Muscle layer of duodenum (tissue), 2 donors: ENCODE measurements at regions not wholly inside any gene's neighbourhood (a gene's known extent, or its start where the extent isn't known, plus 50 kb on each side); places are given as distances from the start of the nearest gene placed in this dataset.
A peak's percentile ranks its signal among the peaks of the same experiment; 100 is the strongest.

Experiments used
- H3K27ac ChIP-seq: one replicate; pipeline ENCODE4 v1.7.0; 2013; ENCODE audit warnings: mild to moderate bottlenecking, low read length
- H3K27me3 ChIP-seq: one replicate; pipeline ENCODE4 v1.7.0; 2013; ENCODE audit warnings: low read depth, mild to moderate bottlenecking, control low read depth, low read length
- H3K36me3 ChIP-seq, 2 donors: one replicate each; pipeline ENCODE4 v1.7.0; 2013; ENCODE audit warnings: low read length in 2 of 2, control low read depth in 1 of 2, mild to moderate bottlenecking in 1 of 2; ENCODE audit not compliant: insufficient read depth in 2 of 2, control insufficient read depth in 1 of 2
- H3K4me1 ChIP-seq, 2 donors: one replicate each; pipeline ENCODE4 v1.7.0; 2013; ENCODE audit warnings: low read length in 2 of 2, mild to moderate bottlenecking in 2 of 2, control low read depth in 1 of 2, moderate library complexity in 1 of 2; ENCODE audit not compliant: insufficient read depth in 2 of 2, control insufficient read depth in 1 of 2
- H3K4me3 ChIP-seq, 2 donors: one replicate each; pipeline ENCODE4 v1.7.0; 2013; ENCODE audit warnings: low read length in 2 of 2, low read depth in 1 of 2, mild to moderate bottlenecking in 1 of 2
- H3K9me3 ChIP-seq, 2 donors: one replicate each; pipeline ENCODE4 v1.7.0; 2013; ENCODE audit warnings: low read length in 2 of 2, control low read depth in 1 of 2, mild to moderate bottlenecking in 1 of 2; ENCODE audit not compliant: control insufficient read depth in 1 of 2
- donor health status: healthy.

DNA sequence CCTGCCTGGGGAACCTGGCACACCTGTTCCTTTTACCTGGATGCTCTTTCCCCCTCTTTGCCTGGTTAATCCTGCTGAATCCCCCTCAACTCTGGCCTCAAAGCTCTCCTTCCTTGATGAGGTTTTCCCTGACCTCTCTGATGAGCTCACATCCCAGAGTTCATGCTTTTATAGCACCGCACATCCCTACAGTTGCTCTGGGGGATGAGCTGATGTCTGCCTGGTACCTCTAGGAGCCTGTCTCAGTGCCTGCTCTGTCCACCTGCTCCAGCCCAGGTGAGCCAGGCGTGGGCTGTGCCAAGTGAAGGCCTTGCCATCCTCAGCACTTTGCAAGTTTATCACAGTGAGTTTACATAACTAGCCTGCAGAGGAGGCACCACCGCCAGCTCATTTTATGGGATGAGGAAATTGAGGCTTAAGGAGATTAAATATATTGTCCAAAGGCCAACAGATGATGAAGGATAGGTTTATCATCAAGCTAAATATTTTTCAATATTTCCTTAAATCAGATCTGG lies 58.6 kb upstream of the TMPRSS2 start:
- no peak overlapping the region for H3K27ac ChIP-seq
- H3K27me3 ChIP-seq: no peaks in the 10 kb centered on the region
- peaks cover 1 to 3% of the 10 kb centered on the region in 2 donors for H3K9me3 ChIP-seq
- no peaks in the 10 kb centered on the region for H3K4me1 ChIP-seq
- H3K4me3 ChIP-seq: no peak overlapping the region
- H3K36me3 ChIP-seq: no peaks in the 10 kb centered on the region

DNA sequence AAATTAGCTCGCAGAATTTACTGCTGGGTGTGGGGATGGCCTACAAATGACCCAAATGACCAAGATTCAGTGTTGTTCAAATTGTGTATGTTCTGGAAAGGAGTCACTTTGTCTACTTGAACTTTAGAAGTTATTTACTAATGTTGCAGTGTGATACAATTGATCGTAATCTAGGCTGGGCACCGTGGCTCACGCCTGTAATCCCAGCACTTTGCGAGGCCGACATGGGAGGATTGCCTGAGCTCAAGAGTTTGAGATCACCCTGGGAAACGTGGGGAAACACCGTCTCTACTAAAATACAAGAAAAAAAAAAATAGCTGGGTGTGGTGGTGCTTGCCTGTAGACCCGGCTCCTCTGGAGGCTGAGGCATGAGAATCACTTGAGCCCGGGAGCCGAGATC lies 57.6 kb upstream of the TMPRSS2 start:
- no peaks in the 10 kb centered on the region for H3K4me1 ChIP-seq

DNA sequence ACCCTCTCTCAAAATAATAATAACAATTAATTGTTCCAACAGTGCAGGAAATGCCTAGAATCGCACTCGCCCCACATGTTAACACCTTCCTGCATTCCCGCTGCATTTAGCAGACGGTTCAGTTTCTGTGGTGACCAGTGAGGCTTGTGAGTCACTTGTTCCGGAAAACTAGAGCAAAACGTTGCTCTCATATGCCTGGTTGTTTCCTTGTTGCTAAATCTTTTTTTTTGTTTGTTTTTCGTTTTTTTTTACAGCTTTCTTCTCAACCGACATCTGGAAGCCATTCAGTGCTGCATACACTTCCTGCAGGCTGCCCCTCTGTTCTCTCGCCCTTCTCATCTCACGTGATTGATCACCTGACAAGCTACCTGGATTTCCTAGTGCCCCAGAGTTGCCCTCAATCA lies 56.9 kb upstream of the TMPRSS2 start:
- no peaks in the 10 kb centered on the region for H3K36me3 ChIP-seq
- no peaks in the 10 kb centered on the region for H3K4me1 ChIP-seq
- H3K4me3 ChIP-seq: no peak overlapping the region
- peak overlapping the region; percentile 45 for H3K27ac ChIP-seq
- H3K9me3 ChIP-seq: no peaks in the 10 kb centered on the region
- no peaks in the 10 kb centered on the region for H3K27me3 ChIP-seq

More for the DNA sequence above, 57.6 kb upstream of the TMPRSS2 start:
- Histone ChIP-seq H3K27me3 (no peaks in the 10 kb centered on the region), H3K27ac (no peak overlapping the region), H3K4me3 (no peak overlapping the region), H3K9me3 (no peaks in the 10 kb centered on the region), H3K36me3 (no peaks in the 10 kb centered on the region)

DNA sequence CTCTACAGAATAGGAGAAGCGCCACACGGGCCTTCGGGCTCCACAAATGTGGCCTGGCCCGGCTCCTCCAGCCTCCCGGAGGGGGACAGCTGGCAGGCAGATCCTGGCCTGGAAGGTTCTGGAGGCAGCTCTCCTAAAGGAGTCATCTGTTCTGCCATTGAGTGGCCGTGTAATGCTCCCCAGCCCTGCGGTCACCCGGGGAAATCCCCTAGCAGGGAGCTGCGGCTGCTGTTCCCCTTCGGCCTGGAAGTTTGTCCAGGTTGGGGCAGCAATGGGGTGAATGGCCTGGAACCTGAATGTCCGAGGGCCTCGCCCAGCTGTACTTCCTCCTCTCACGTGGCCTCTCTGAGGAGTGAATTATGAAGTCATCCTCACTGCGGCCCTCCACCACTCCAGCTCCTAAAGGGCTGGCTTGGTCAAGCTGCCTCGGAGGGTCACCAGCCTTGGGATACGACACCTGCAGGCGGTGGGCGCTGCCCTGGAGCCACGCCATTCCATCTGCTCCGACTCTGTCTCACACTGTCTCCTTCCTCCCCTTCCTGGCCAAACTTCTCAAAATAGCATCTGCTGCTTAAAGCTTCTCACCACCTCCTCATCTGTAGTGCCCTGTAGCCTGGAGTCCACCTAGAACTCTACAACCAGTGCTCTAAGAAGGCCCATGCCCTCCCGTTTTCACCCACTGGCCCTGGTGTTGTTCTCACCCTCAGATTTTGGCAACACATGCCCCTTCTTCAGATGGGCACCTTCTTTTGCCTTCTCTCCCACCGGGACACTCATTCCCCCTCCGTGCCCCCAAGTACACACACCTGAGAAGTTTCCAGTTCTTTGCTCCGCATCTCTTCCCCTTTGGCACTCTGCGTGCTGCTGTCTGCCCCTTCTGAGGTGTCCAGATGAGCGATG lies 54.4 kb upstream of the TMPRSS2 start:
- Histone ChIP-seq H3K4me3 (no peak overlapping the region), H3K27ac (no peak overlapping the region), H3K9me3 (no peaks in the 10 kb centered on the region), H3K27me3 (no peaks in the 10 kb centered on the region), H3K36me3 (no peaks in the 10 kb centered on the region), H3K4me1 (no peaks in the 10 kb centered on the region)

DNA sequence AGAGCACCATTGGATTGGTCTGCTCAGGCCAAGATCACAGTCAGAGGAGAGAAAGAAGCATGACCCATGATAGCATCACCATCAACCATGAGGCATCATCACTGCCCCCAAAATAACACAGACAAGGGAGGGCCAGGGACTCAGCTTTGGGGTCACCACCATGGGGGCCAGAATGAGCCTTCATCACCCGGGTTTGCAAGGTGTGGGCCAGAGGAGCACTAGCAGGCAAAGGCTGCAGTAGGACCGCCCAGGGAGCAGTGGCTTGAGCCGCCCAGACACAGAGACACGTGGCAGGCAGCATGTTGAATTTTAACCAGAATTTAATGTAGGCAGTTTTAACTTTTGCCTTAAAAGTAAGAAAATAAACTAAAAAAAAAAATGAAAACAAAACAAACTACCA lies 53.7 kb upstream of the TMPRSS2 start:
- Histone ChIP-seq H3K4me1 (no peaks in the 10 kb centered on the region), H3K27ac (no peak overlapping the region), H3K27me3 (no peaks in the 10 kb centered on the region), H3K4me3 (no peak overlapping the region), H3K9me3 (no peaks in the 10 kb centered on the region), H3K36me3 (no peaks in the 10 kb centered on the region)

DNA sequence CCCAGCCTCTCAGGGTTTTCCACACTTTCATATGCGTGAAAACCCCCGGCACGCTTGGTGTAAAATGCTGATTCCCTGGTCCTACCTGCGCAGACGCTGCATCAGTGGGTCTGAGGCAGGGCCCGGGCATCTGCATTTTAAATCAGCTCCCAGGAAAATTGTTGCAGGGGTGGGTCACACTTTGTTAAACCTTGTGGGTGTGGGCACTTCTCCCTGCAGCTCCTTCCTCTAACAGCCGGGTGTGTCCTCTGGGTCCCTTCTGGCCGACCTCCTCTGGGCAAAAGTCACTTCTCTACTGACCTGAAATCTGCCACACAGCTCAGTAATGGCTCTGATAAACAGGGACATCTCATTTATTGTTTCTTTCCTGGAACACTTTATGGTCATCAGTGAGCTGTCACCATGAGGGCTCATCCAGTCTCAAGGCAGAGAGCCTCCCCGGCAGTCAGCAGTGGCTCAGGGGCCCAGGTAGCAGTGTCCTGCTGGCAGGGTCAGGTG lies 52.8 kb upstream of the TMPRSS2 start:
- Histone ChIP-seq H3K9me3 (no peaks in the 10 kb centered on the region), H3K27me3 (no peaks in the 10 kb centered on the region), H3K4me3 (no peak overlapping the region), H3K27ac (peak overlapping the region; percentile 40), H3K36me3 (no peaks in the 10 kb centered on the region), H3K4me1 (no peaks in the 10 kb centered on the region)

DNA sequence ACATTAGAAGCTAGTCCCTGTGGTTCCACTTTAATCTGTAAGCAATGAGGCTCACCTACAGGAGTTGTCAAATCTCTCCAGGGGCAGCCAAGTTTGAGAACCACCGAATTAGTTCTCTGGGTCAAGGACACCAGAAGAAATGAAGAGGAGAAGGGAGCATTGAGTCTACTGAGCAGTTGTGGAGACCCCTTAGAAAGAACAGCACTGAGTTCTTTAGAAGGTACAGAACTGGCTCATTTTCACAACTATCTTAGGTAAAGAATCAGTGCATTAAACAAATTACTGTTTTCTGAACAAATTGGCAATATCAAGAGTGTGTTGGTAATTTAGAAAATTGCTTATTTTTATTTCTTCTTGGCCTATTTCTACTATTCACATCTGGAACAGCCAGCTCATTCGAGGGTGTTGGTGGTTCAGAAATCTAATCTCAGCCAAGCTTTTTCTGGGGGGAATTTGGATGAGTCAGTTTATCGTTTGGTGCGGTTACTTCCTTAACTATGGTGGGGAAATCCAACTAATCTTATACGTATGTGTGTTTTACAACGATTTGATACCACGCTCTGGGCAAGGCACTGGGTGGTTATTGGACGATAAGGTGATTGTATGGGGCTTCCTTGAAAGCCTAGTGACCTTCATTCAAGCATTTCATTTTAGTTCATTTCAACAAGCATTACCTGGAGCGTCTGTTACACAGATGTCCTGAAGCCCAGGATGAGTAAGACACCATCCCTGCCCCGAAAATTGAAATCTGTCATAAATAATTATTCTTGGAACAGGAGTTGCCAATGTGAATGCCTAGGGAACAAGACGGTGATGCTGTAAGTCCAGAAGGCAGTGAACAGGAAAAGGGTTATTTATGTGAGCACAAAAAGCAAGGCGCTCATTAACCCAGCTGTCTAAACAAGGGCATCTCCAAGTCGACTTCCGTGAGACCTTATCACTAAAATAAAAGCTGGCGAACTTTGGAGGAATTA lies 52.0 kb upstream of the TMPRSS2 start:
- H3K36me3 ChIP-seq: no peaks in the 10 kb centered on the region
- H3K9me3 ChIP-seq: no peaks in the 10 kb centered on the region
- no peak overlapping the region for H3K4me3 ChIP-seq
- no peaks in the 10 kb centered on the region for H3K27me3 ChIP-seq
- no peaks in the 10 kb centered on the region for H3K4me1 ChIP-seq
- H3K27ac ChIP-seq: peak overlapping the region; percentile 58

DNA sequence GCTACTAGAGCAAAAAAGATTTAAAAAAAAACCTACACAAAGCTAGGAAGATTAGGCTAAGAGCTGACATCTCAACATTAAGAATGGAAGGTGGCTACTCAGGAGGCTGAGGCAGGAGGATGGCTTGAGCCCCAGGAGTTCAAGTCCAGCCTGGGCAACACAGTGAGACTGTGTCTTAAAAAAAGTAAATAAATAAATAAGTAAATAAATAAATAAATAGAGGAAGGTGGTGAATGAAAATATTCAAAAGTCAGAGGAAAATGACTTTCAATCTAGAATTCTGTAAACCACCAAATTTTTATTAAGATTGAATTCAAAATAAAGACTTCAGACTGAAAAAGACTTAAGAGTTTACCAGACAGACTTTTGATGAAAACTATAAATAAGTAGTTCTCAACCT lies 50.9 kb upstream of the TMPRSS2 start:
- Histone ChIP-seq H3K27me3 (no peaks in the 10 kb centered on the region), H3K4me3 (no peak overlapping the region), H3K4me1 (no peaks in the 10 kb centered on the region), H3K36me3 (no peaks in the 10 kb centered on the region), H3K9me3 (no peaks in the 10 kb centered on the region), H3K27ac (peak overlapping the region; percentile 58)

DNA sequence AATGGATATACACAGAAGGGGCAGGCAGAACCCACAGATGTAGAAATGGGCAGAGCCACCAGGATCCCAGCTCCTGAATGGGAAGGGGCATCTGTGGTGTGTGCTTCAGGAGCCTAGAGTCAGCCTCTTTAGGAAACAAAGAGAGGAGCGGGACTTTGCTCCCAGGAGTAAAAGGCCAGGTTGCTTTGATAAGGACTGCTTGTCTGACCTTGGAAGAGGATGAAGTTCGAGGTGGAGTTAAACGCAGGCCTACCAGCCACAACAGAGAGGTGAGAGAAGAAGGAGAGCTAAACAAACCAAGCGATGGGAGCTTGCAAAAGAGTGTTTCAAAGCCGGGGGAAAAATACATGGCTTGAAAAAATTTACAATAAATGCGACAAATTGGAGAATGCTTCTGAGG lies 49.9 kb upstream of the TMPRSS2 start:
- H3K4me1 ChIP-seq: no peaks in the 10 kb centered on the region
- H3K27ac ChIP-seq: no peak overlapping the region

More for the DNA sequence above, 49.9 kb upstream of the TMPRSS2 start:
- Histone ChIP-seq H3K4me3 (no peak overlapping the region), H3K9me3 (no peaks in the 10 kb centered on the region), H3K27me3 (no peaks in the 10 kb centered on the region), H3K36me3 (no peaks in the 10 kb centered on the region)
